Stimulated activated CD8-positive, alpha-beta memory T cell treated with anti-CD3 and anti-CD28 coated beads, Interleukin-4, amount 100 ng/mL, for 48 hours (primary cell): ENCODE measurements at regions not wholly inside any gene's neighbourhood (a gene's known extent, or its start where the extent isn't known, plus 50 kb on each side); places are given as distances from the start of the nearest gene placed in this dataset.

Experiments used
- DNase-seq: peaks from one replicate; pipeline ENCODE4 v3.0.0-alpha.2; 2020

DNA sequence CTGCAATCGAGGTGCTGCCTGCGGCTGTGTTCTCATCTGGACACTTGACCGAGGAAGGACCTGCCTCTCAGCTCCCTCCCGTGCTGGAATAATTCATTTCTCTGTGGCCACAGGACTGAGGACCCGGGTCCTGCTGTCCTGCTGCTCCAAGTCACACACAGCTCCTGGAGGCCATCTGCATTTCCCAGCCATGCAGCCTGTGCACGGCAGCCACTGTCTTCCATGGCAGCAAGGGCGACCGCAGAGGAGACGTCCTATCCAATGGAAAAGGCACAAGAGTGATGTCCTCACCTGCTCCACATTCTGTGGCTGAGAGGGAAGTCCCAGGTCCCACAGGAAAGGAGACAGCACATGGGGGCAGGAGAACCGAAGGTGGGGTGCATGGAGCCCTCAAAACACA is 495.8 kb downstream of the BRD1 start:
- peak; percentile 7 for DNase-seq

DNA sequence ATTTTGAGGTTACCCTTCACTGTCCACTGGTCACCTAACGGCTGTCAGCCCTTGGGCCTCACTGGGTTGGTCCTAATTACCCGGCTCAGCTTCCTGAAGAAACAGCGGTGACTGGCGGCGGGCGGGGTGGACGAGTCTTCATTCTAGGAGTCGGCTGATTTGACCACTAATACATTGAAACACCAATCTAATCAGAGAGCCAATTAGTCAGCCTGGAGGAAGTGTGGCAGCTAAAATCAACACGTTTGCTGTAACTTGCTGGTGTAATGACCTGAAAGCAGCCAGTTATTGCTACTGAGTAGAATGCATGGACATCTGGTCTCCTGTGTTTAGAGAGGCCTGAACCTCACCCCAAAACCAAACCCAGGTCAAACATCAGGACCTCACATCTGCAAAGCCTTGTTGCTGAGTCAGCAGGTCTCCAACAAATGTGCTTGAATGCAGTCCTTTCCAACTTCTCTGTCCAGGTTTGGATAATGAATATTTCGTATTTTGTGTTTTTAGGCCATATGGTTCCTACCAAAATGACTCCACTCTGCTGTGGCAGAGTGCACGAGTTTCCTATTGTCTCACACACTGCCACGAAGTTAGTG is 496.4 kb downstream of the BRD1 start:
- DNase-seq: peak; percentile 13

DNA sequence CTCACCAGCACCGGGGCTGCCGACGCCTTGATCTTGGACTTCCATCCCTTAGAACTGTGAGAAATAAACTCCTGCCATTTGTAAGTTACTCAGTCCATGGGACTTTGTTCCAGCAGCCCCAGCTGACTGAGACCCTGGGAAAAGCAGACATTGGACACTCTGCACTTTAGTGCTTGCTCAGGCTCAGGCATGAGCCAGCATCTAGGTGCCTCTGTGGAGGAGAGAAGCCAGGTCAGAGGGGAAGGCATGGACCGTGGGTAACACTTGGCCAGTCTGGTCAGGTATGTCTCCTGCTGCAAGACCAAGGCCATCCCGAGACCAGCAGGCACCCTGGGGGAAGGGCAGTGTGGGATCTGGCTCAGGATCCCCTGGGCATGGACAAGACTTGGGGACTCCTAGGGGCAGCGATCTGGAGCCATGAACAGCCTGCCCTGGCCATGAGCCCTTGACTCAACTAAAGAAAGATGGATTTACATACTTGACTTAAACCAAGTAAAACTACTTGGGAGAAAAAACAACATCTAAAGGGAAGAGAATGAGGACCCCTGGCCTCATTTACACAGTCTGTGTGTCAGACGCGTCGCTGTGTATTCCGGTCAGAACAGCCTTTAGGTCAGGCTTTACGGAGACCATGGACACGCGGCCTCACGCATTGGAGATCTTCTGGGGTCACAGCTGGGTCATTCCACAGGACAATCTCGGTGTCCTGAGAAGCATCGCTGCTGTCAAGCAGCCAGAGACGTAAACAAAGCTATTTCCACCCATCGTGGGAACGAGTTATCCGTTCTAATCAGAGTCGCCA is 497.1 kb downstream of the BRD1 start:
- peak; percentile 12 for DNase-seq

GRCh38 chr22:49329636-49330035 is 498.0 kb downstream of the BRD1 start:
- peak; percentile 5 for DNase-seq

DNA sequence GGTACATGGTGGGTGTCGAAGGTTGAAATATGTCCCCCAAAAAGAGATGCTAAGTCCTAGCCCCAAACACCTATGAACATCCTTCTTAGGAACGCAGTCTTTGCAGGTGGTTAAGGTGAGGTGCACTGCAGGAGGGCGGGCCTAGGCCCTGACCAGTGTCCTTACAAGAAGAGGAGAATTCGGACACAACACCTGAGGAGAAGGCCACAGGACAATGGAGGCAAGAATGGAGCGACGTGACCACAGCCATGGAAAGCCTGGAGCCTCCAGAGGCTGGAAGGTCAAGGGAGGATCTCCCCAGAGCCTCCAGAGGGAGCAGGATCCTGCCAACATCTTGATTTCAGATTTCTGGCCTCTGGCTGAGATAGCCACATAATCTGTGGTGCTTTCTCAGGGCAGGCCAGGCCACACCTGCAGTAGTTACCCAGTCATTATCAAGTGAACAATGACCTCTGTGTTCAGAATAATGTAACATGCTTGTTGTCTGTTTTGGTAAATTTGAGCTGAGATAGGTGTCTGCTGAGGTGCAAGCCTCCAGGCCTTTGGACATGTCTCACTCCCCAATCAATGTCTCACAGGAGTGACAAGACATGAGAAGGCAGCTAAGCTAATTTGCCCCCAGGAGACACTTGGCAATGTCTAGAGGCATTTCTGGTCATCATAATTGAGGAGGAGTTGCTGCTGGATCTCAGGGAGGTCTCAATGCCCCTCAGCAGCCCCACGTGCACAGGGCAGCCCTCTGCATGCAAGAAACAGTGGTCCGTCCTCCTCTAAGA is 498.9 kb downstream of the BRD1 start:
- DNase-seq: peak; percentile 10

GRCh38 chr22:49328118-49328475 is 499.6 kb downstream of the BRD1 start:
- no peak for DNase-seq

DNA sequence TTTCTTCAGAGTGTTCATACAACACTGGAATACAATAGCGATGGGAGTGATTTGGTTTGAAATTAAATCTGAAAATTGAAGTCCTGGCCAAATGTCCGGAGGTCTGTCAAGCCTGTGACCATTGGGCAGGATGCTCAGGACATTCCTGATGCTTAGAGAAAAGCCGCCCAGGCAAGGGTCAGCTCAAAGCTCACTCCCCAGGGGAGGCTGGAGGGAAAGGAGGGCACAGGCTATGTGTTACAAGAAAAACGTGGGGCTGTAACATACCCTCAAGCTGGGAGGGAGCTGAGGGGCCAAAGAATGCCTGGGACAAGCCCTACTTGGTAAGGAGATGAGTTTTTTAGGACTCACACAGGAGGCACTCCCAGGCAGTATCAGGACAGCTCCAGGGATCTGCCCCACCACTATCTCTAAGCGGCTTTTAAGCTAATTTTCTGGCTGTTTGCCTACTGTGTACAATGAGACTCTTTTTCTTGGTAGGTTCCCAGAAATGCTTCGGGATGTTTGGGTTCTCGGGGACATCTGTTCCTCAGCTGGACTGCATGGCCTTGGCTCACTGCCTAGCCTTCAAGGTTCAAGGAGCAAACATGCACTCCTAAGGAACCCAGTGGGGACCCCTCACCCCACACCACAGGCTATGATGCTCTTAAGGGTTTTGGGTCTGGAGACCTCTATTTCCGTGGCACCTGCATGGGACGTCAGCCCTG is 500.1 kb downstream of the BRD1 start:
- DNase-seq: peak; percentile 11

DNA sequence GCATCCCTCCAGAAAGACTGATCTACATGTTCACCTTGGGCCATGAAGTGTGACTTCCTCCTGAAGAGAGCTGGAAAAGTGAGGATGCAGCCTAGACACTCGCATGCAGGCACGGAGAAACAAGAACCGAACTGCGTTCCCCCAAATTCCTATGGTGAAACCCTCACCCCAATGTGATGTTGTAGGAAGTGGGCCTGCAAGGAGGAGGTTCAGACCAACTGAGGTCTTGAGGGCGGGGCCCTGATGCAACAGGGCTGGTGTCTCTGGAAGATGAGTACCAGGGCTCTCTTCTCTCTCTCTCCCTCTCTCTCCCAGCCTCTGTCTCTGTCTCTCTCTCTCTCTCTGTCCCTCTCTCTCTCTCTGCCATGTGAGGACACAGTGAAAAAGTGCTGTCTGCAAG is 501.1 kb downstream of the BRD1 start:
- peak; percentile 2 for DNase-seq

GRCh38 chr22:49325531-49326395 is 501.9 kb downstream of the BRD1 start:
- peak; percentile 7 for DNase-seq

GRCh38 chr22:49324527-49325491 is 502.9 kb downstream of the BRD1 start:
- DNase-seq: peak; percentile 11

- DNase-seq: peak; percentile 5
Measured at GRCh38 chr22:49323751-49324415, 503.8 kb downstream of the BRD1 start.

DNA sequence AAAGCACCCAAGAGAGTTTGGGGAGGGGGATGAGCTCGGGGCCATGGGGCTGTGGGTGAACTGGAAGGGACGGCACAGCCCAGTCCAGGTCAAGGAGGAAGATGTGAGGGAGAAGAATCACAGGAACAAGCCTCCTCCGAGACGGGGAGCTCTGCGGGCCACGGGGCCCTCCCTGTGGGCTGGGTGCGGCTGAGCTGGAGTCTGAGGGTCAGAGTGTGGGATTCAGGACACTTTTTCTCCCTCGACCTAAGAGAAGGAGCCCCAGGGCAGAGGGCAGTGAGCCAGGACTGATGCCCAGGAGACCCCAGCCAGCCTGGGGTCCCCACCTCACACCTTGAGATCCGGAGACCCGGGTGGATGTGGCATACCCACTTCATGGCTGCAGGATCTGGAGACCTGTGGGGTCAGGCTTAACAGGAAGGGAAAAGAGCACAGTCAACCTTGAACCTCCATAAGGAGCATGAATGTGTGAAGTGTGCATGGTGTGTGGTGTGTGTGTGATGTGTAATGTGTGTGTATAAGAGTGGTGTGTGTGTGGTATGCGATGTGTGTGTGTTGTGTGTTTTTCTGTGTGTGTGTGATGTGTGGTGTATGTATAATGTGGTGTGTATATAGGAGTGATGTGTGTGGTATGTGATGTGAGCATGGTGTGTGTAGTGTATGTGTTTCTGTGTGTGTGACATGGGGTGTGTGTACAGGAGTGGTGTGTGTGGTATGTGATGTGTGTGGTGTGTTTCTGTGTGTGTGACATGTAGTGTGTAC is 504.6 kb downstream of the BRD1 start:
- DNase-seq: peak; percentile 8

DNA sequence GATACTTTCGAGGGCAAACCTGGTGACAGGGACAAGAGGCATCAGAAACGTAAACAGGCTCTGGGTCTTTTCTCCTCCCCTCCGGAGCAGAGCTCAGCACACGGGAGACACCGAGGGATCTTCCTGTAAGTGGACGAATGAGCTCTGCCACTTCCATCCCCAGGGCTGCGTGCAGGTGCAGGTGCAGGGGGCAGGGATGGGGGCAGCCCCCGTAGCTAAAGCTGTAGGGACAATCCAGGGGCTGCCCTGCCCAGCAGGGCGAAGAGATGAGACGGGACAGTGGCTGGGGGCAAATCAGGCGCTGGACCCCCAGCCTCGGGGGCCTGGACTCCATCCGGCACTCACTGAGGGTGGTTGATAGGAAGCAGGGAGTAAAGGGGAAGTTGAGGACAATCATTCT is 505.4 kb downstream of the BRD1 start:
- no peak for DNase-seq

DNA sequence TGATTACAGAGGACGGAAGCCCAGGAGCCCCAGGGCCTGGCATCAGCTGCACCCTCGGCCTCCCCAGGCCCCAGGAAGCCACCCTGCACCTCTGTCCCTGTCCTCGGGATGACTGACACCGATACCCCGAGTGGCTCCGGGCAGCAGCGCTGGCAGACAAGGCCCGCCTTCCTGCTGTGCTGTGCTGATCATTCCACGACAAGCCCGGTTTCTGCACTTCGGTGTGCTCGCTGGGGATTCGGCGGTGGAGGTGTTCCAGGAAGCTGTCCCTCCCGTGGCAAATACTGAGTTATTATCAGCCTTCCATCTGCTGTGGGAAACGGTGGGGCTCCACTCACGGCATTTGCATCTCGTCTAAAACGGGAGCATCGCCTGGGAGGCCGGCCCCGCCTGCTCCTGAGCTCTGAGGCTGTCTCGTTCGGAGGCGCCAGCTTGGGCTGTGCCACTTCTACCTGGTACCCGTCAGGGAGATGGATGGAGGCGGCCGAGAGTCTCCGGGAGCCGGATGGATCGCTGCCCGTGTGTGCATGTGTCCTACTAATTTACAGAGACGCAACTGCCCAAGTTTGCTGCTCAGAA is 506.1 kb downstream of the BRD1 start:
- peak; percentile 10 for DNase-seq

DNA sequence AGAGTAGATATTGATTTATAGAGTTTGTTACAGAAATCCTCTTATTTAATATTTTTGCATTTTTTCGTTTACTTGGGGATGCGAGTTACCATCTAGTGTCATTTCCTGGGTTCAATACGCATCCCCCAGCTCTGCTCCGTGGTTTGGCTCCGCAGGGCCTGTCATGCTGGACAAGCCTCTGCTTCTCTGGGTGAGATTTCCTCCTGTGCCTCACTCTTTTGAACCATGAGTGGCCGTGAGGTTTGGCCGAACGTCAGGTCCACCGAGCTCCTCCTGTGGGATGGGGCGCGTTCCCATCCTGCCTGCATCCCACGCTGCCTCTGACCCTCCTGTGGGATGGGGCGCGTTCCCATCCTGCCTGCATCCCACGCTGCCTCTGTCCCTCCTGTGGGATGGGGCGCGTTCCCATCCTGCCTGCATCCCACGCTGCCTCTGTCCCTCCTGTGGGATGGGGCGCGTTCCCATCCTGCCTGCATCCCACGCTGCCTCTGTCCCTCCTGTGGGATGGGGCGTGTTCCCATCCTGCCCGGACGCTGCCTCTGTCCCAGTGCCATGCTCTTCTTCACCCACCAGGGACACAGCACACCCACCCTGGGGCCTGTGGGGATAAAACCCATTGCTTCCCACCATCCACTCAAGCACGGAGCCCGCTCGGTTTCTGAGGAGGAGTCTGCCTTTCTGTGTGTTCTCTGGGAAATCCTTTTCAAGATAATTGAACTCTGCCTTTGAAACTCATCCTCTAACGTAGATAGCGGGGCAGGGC is 506.8 kb downstream of the BRD1 start:
- peak; percentile 6 for DNase-seq

GRCh38 chr22:49317369-49317768 is 510.3 kb downstream of the BRD1 start:
- DNase-seq: no peak

- DNase-seq: peak; percentile 4
Measured at GRCh38 chr22:49312601-49313000, 515.1 kb downstream of the BRD1 start.

DNA sequence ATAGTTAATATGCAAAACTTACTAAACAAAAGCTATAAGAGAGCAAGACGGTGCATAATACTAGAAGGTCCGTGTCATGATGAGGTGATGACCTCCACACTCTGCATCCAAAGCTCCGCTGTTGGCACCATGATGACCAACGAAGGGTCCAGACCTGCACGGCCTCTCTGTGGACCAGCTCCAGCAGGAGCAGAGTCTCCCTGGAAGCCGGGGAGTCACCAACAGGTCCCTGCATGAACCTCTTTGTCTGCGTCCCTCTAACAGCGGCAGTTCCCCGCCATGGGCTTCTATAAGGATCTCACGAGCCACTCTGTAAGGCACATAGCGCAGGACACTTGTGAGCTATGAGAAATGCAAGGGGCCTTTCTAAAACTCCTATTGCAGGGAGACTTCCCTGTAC is 517.3 kb downstream of the BRD1 start:
- peak; percentile 7 for DNase-seq
